Neural crest cell (in vitro differentiated cells): ENCODE measurements at regions not wholly inside any gene's neighbourhood (a gene's known extent, or its start where the extent isn't known, plus 50 kb on each side); places are given as distances from the start of the nearest gene placed in this dataset.

ENCODE experiments used
- DNase-seq: peaks from one replicate; pipeline ENCODE4 v3.0.0; 2021; ENCODE audit warnings: low read depth, mixed read lengths, low spot score
- H3K27ac Mint-ChIP-seq: one replicate; pipeline ENCODE4 v1.8.0; 2021; ENCODE audit warnings: mild to moderate bottlenecking, mixed read lengths; ENCODE audit not compliant: unreplicated experiment
- H3K27me3 Mint-ChIP-seq: 2 replicates; pipeline ENCODE4 v1.8.0; 2021; ENCODE audit warnings: low read depth, mild to moderate bottlenecking, mixed read lengths
- H3K36me3 Mint-ChIP-seq: 2 replicates; pipeline ENCODE4 v1.8.0; 2021; ENCODE audit warnings: low read depth, mild to moderate bottlenecking, mixed read lengths
- H3K4me1 Mint-ChIP-seq: 2 replicates; pipeline ENCODE4 v1.8.0; 2021; ENCODE audit warnings: mixed read lengths
- H3K4me3 Mint-ChIP-seq: one replicate; pipeline ENCODE4 v1.8.0; 2021; ENCODE audit warnings: mild to moderate bottlenecking, mixed read lengths
- H3K9me3 Mint-ChIP-seq: 2 replicates; pipeline ENCODE4 v1.8.0; 2021; ENCODE audit warnings: mixed read lengths
- TF ChIP-seq, protein P1 (sequence below): fragments of 200-600 bp; sonication (generic); conservative IDR thresholded peaks from 2 replicates; pipeline ENCODE4 v1.5.0; 2021; ENCODE audit warnings: antibody characterized with exemption, mild to moderate bottlenecking

DNA sequence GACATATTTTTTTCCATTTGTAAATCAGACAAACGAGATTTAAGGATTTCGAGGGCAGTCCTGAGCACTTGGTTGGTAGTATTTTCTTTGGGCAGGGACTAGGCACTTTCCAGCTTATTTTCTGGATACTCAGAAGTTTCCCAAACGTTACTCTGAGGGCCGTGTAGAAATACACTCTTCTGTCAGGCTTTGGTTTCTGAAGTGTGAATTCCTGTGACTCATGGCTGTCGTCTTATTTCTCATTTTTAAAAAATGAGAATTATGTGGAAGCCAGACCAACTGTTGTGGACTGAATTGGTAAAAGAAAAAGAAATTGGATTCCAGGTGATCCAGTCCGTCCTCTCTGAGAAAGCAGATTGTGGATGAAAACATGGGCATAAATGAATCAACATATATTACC, 658.6 kb upstream of the FANCL start:
- no peaks in the 10 kb centered on the region for H3K9me3 Mint-ChIP-seq
- DNase-seq, result no peak
- H3K27ac Mint-ChIP-seq, result no peak overlapping the region
- no peaks in the 10 kb centered on the region for H3K4me1 Mint-ChIP-seq
- no peaks in the 10 kb centered on the region for H3K36me3 Mint-ChIP-seq
- no peak overlapping the region for H3K4me3 Mint-ChIP-seq
- TF ChIP-seq, protein P1, sequence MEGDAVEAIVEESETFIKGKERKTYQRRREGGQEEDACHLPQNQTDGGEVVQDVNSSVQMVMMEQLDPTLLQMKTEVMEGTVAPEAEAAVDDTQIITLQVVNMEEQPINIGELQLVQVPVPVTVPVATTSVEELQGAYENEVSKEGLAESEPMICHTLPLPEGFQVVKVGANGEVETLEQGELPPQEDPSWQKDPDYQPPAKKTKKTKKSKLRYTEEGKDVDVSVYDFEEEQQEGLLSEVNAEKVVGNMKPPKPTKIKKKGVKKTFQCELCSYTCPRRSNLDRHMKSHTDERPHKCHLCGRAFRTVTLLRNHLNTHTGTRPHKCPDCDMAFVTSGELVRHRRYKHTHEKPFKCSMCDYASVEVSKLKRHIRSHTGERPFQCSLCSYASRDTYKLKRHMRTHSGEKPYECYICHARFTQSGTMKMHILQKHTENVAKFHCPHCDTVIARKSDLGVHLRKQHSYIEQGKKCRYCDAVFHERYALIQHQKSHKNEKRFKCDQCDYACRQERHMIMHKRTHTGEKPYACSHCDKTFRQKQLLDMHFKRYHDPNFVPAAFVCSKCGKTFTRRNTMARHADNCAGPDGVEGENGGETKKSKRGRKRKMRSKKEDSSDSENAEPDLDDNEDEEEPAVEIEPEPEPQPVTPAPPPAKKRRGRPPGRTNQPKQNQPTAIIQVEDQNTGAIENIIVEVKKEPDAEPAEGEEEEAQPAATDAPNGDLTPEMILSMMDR, result no peak
- no peaks in the 10 kb centered on the region for H3K27me3 Mint-ChIP-seq

DNA sequence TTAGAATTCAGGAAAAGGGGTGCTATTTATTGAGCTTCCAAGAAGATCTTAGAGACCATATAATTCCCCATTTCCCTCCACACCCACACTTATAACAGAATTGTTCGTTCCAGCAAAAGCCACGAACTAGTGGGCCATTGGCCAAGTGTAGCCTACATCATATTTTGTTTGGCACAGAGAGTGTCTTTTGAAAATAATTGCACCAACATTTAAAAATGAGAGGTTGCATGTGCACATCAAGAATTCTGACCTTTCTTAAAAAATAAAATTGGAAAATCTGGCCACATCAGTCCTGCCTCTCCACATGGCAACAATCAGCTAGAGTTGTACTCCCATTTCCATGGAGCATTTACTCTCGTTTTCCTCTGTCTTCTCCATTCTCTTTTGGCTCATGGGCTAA, 655.5 kb upstream of the FANCL start:
- TF ChIP-seq, protein P1, result no peak
- DNase-seq, result no peak
- Mint-ChIP-seq H3K9me3 (no peaks in the 10 kb centered on the region), H3K4me3 (no peak overlapping the region), H3K4me1 (no peaks in the 10 kb centered on the region), H3K27me3 (no peaks in the 10 kb centered on the region), H3K27ac (no peak overlapping the region), H3K36me3 (no peaks in the 10 kb centered on the region)

DNA sequence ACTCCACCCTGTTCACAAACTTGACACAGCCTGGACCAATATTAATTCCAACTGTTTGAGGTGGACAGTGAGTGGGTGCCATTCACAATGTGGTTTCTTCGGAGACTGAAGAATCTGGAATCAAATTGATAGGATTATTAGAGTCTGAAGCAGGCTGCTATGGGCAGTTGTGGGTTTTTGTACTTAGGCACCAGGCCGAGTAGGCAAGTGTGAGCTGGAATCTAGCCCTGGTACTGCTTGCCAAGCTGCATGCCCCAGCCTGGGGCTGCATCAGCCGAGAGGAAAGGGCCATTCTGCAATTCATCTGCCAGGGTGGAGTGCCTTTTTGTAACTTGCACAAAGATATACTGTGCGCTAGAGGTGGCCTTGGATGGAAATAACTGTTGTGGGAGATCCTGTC, 654.7 kb upstream of the FANCL start:
- Mint-ChIP-seq H3K4me3 (no peak overlapping the region), H3K9me3 (no peaks in the 10 kb centered on the region), H3K27me3 (no peaks in the 10 kb centered on the region), H3K27ac (no peak overlapping the region), H3K4me1 (no peaks in the 10 kb centered on the region), H3K36me3 (no peaks in the 10 kb centered on the region)
- no peak for DNase-seq
- TF ChIP-seq, protein P1, result no peak

DNA sequence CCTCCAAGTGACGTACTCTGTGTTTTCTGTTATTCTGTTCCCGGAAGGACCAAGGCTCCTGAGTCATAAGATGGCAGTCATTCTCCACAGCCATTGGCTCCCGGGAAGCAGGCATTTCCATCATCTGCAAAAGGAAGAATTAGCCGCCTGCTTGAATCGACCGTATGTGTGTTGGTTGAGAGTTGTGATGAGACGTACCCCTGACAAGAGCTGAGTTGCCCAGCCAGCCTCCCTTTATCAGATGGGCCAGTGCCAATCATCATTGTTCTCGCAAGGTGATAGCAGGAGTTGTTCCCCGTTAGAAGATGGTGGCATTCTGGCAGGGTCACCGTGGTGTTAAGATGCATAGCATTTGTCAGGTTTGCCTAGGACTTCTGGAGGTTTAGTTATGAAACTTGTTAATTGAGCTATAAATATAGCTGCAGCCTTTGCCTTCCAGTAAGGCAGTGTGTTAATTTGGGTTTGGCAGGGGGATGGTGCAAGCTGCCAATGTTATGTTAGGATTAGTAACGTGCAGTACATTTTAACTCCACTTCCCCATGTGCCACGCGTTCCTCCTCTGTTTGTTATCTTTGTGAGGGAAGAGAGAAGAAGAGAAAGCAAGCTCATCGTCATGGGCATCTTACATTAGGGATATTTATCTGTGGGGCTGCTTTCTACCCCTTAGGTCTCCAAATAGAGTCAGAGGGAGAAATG, 652.7 kb upstream of the FANCL start:
- H3K27ac Mint-ChIP-seq, result no peak overlapping the region
- no peaks in the 10 kb centered on the region for H3K4me1 Mint-ChIP-seq
- no peaks in the 10 kb centered on the region for H3K36me3 Mint-ChIP-seq
- no peak for DNase-seq
- H3K4me3 Mint-ChIP-seq, result no peak overlapping the region
- no peaks in the 10 kb centered on the region for H3K9me3 Mint-ChIP-seq
- H3K27me3 Mint-ChIP-seq, result no peaks in the 10 kb centered on the region
- TF ChIP-seq, protein P1, result no peak

DNA sequence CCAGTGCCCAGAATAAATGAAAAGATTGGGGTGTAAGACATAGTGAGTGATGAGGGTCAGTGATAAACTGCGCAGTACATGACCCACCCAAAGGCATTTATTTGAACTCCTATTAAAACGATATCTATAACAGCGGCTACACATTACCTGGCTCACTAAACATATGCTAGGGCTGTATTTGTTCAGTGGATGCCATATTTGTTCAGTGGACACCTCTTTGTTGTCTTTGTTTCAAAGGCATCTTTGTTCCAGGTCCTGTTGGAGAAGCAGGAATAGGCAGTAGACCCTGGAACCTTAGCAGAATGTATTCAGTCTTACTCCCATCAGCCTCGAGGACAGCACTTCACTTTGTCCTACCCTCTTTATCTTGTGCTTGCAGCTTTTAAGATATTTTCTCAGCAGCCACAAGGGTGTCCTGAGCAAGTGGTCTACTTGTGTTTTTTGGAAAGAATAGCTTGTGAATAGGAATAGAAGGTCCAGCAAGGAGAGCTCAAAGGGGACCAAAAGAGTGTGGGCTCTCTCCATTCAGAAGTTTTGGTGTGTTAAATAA, 650.8 kb upstream of the FANCL start:
- Mint-ChIP-seq H3K27me3 (no peaks in the 10 kb centered on the region), H3K4me1 (no peaks in the 10 kb centered on the region), H3K9me3 (no peaks in the 10 kb centered on the region), H3K4me3 (no peak overlapping the region), H3K27ac (no peak overlapping the region), H3K36me3 (no peaks in the 10 kb centered on the region)
- TF ChIP-seq, protein P1, result no peak
- DNase-seq, result no peak
